AG04449 (cell line): ENCODE measurements at regions not wholly inside any gene's neighbourhood (a gene's known extent, or its start where the extent isn't known, plus 50 kb on each side); places are given as distances from the start of the nearest gene placed in this dataset.

Experiments
- CTCF ChIA-PET: fragments of 350-600 bp; formaldehyde crosslinking; extraction: SDS; loops from one replicate; lab custom pipeline; 2021; ENCODE audit warnings: antibody characterized with exemption; lab: Yijun Ruan, JAX
- POLR2A ChIA-PET: fragments of 400-600, 350-600 bp; formaldehyde crosslinking; extraction: SDS; loops from one replicate; lab custom pipeline; 2020; ENCODE audit warnings: antibody characterized with exemption, inconsistent platforms; lab: Yijun Ruan, JAX
- DNase-seq: peaks from one replicate; pipeline ENCODE4 v3.0.0-alpha.2; 2010; ENCODE audit warnings: low read depth, low spot score
- H3K4me3 ChIP-seq: 2 replicates; pipeline ENCODE4 v1.5.1; 2011; ENCODE audit warnings: low read depth, mild to moderate bottlenecking, control low read depth, low read length
- CTCF ChIP-seq: IDR thresholded peaks from one replicate; pipeline ENCODE4 v1.5.1; 2011; ENCODE audit warnings: mild to moderate bottlenecking, moderate library complexity, low read length, control low read depth, inconsistent platforms; ENCODE audit not compliant: insufficient read depth; ENCODE audit errors: missing control alignments

DNA sequence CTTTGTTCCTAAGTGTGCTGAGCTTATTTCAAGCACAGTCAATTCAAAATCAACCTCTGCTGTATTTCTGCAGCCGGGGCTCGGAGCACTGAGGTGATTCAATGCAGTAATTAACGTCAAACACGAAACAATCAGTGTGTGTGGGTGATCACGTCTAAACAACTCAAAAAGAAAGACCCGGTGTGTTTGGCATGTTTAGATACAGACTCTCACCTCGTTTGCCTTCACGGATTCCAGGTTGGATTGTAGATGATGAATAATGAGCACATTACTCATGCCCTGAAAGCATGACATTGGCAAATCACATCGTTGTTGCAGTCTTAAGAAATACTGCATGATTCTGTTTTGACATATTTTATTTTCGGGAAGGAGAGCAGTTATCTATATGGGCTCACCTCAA, 231.0 kb downstream of the QKI start:
- no peak for DNase-seq
- TF ChIP-seq CTCF, result no peak
- no peak overlapping the region for H3K4me3 ChIP-seq
- CTCF ChIA-PET, result no interaction called here
- POLR2A ChIA-PET, result no interaction called here

DNA sequence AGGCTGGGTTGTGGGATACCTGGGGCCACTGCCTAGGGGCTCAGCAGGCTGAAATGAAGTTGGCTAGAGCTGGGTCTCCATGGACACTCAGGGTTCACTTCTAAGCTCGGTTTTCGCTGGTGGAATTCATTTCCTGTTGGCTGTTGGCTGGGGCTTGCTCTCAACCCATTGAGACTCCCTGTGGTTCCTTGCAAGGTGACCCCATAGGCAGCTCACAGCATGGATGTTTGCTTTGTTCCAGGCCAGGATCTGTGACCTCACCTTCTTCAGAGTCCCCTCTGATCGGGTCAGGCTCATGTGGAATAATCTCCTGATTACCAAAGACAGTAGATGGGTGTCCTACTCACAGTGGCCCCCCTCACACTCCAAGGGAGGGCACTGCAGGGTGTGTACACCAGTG, 229.3 kb downstream of the QKI start:
- CTCF ChIA-PET, result no interaction called here

DNA sequence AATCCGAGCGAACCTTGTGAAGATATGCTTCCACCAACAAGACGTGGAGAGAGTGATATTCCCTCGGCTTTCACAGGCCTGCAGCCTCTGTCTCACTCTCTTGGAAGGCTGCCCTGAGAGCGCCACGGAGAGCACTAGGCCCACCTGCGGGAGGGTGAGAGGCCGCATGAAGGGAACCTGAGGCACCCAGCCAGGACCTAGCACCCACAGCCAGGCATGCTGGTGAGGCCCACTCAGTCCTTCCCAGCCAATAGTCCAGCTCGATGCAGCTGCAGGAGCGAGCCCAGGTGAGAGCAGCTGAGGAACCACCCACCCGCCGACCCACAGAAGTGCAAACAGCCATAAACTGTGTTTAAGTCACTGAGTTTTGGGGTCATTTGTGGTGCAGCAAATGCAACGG, 227.2 kb downstream of the QKI start:
- no peak for DNase-seq
- TF ChIP-seq CTCF, result no peak
- H3K4me3 ChIP-seq, result no peak overlapping the region

More for the DNA sequence above, 229.3 kb downstream of the QKI start:
- POLR2A ChIA-PET, result no interaction called here
- DNase-seq, result no peak
- no peak for TF ChIP-seq CTCF
- H3K4me3 ChIP-seq, result no peak overlapping the region

DNA sequence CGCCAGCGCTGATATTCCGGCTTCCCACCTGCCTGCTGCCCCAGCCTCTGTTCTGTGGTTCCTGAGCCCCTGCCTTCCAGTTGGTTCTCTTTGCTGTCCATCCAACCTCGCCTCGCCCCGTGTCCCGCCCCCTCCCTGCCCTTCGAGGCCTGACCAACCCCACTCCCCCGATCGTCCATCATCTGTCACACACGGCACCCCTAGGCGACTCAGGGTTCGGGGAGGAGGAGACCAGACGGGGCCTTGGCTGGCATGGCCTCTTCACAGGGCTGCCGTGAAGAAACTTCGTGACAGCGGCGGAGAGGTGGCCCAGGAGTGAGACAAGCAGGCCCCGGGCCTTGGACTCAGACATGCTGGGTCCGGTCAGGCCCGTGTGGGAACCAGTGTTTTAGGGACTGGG, 226.1 kb downstream of the QKI start:
- TF ChIP-seq CTCF, result no peak
- ChIA-PET CTCF (no interaction called here), POLR2A (no interaction called here)
- H3K4me3 ChIP-seq, result no peak overlapping the region
- DNase-seq, result no peak

More for the DNA sequence above, 227.2 kb downstream of the QKI start:
- ChIA-PET CTCF (no interaction called here), POLR2A (no interaction called here)

DNA sequence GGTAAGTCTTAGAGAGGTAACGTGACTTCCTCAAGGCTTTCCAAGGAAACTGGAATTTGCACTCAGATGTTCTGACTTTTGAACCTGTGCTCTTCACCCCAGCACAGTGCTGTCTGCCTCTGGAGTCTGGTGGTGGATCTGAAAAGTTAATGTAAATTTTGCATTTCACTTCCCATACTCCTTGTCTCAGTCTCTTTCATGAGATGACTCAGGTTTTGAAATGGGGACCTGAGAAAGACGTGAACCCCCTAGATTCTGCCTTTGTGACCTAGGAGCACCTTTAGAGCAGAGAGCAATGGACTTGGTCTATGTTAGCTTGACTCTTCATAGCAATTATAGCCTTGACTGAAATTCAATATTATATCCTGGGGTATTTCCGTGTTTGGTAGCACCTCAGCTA, 223.0 kb downstream of the QKI start:
- POLR2A ChIA-PET, result no interaction called here
- CTCF ChIA-PET, result no interaction called here
- H3K4me3 ChIP-seq, result no peak overlapping the region
- no peak for DNase-seq
- no peak for TF ChIP-seq CTCF

DNA sequence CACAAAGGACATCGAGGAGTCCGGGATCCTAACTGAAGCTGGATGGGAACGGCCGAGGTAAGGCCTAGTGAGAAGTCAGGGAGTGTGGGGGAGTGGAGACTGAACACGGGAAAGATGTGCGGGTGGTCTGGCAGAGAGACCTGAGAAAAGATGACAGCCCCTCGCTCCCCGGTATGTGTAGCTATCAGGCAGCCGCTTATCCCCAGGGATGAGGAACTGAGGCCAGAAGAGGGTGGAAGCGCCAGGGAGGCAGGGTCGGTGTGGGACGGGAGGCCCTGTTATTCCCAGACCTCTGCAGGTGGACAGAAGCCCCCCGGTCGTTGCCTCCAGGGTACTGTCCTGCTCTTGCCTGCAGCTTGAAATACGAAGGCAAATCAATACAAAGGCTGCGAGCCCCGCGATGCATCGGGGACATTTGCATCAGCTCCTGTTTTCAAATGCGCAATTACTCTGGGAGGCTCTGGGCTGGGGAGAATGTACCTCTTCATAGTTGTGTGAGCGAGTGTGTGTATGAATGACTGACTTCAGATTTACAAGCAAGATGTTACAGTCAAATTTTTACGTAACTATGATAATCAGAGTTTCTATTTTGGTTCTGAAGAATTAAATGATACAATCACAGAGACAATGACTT, 221.3 kb downstream of the QKI start:
- POLR2A ChIA-PET, result no interaction called here

More for the DNA sequence above, 221.3 kb downstream of the QKI start:
- DNase-seq, result no peak
- no peak for TF ChIP-seq CTCF
- CTCF ChIA-PET, result no interaction called here
- no peak overlapping the region for H3K4me3 ChIP-seq
